Neural progenitor cell (in vitro differentiated cells): ENCODE measurements at regions not wholly inside any gene's neighbourhood (a gene's known extent, or its start where the extent isn't known, plus 50 kb on each side); places are given as distances from the start of the nearest gene placed in this dataset.

ENCODE experiments used
- EZH2 ChIP-seq: fragments of 200-600 bp; sonication (generic); IDR thresholded peaks from 2 replicates; pipeline ENCODE4 v1.6.1; 2017; ENCODE audit warnings: antibody characterized with exemption, mild to moderate bottlenecking, moderate library complexity
- TF ChIP-seq, protein P1 (sequence below): fragments of 200-600 bp; sonication (generic); IDR thresholded peaks from 2 replicates; pipeline ENCODE4 v1.5.1; 2017; ENCODE audit warnings: antibody characterized with exemption, mild to moderate bottlenecking

DNA sequence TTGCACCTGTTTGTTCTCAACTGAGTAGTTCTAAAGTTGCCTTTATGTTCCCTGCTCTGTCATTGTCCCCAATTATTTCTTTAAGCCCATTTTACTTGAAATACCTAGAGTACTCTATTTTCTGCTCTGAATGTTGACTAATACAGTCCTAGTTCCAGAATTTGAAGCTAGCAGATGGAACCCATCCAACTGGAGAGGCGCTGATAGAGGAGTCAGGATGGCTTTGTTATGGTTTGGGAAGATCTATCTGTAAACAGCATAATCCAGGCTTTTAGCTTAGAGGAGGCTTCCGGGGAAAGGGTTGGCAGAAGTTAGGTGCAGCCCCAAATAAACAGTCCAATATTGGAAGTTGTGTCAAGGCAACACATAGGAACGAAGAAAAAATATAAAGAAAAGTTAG lies 927.7 kb downstream of the TFAP2A start:
- TF ChIP-seq, protein P1, sequence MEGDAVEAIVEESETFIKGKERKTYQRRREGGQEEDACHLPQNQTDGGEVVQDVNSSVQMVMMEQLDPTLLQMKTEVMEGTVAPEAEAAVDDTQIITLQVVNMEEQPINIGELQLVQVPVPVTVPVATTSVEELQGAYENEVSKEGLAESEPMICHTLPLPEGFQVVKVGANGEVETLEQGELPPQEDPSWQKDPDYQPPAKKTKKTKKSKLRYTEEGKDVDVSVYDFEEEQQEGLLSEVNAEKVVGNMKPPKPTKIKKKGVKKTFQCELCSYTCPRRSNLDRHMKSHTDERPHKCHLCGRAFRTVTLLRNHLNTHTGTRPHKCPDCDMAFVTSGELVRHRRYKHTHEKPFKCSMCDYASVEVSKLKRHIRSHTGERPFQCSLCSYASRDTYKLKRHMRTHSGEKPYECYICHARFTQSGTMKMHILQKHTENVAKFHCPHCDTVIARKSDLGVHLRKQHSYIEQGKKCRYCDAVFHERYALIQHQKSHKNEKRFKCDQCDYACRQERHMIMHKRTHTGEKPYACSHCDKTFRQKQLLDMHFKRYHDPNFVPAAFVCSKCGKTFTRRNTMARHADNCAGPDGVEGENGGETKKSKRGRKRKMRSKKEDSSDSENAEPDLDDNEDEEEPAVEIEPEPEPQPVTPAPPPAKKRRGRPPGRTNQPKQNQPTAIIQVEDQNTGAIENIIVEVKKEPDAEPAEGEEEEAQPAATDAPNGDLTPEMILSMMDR, result no peak
- no peak for TF ChIP-seq EZH2
